Spleen (tissue), 11 donors: ENCODE measurements at regions not wholly inside any gene's neighbourhood (a gene's known extent, or its start where the extent isn't known, plus 50 kb on each side); places are given as distances from the start of the nearest gene placed in this dataset.

Source experiments
- DNase-seq: peaks from one replicate; pipeline ENCODE4 v3.0.0-alpha.2; 2020
- H3K27ac ChIP-seq, 8 donors: fragments of 200-600 bp; sonication (generic) in 7 of 8; 1 replicate in 4 of 8; 2 replicates in 4 of 8; pipeline versions ENCODE4 v1.5.0 to v1.8.0; 2016 to 2021; ENCODE audit warnings: inconsistent platforms in 4 of 8, mild to moderate bottlenecking in 4 of 8, moderate library complexity in 1 of 8
- H3K27me3 ChIP-seq, 7 donors: fragments of 200-600 bp; sonication (generic) in 6 of 7; replicated peaks in 1 of 7; 1 replicate in 4 of 7; 2 replicates in 3 of 7; pipeline versions ENCODE4 v1.5.0 to v1.8.0; 2016 to 2021; ENCODE audit warnings: inconsistent platforms in 3 of 7, mild to moderate bottlenecking in 1 of 7
- H3K36me3 ChIP-seq, 6 donors: fragments of 200-600 bp; sonication (generic) in 5 of 6; 1 replicate in 4 of 6; 2 replicates in 2 of 6; pipeline versions ENCODE4 v1.5.0 to v1.8.0; 2016 to 2021; ENCODE audit warnings: inconsistent platforms in 2 of 6
- H3K4me1 ChIP-seq, 6 donors: fragments of 200-600 bp; sonication (generic) in 5 of 6; 1 replicate in 3 of 6; 2 replicates in 3 of 6; pipeline versions ENCODE4 v1.5.0 to v1.8.0; 2016 to 2021; ENCODE audit warnings: inconsistent platforms in 3 of 6
- H3K4me3 ChIP-seq, 8 donors: fragments of 200-600 bp; sonication (generic) in 7 of 8; 1 replicate in 4 of 8; 2 replicates in 4 of 8; pipeline versions ENCODE4 v1.5.0 to v1.8.0; 2016 to 2021; ENCODE audit warnings: inconsistent platforms in 4 of 8, mild to moderate bottlenecking in 4 of 8, moderate library complexity in 2 of 8
- H3K9me3 ChIP-seq, 8 donors: fragments of 200-600 bp; sonication (generic) in 7 of 8; 1 replicate in 4 of 8; 2 replicates in 4 of 8; pipeline versions ENCODE4 v1.5.0 to v1.8.0; 2016 to 2021; ENCODE audit warnings: inconsistent platforms in 4 of 8
- CTCF ChIP-seq, 11 experiments: fragments of 200-600 bp in 7 of 11; fragments of 450-650 bp in 4 of 11; sonication (generic) in 4 of 11; IDR thresholded peaks in 8 of 11; conservative IDR thresholded peaks in 3 of 11; 1 replicate in 7 of 11; 2 replicates in 4 of 11; pipeline versions ENCODE4 v1.4.0 to v1.8.0; 2016 to 2021; ENCODE audit warnings: antibody characterized with exemption in 11 of 11, inconsistent platforms in 4 of 11, mild to moderate bottlenecking in 1 of 11
- POLR2A ChIP-seq, 3 donors: fragments of 450-650 bp; IDR thresholded peaks; one replicate each; pipeline ENCODE4 v1.5.1; 2017; ENCODE audit warnings: antibody characterized with exemption in 3 of 3, mild to moderate bottlenecking in 1 of 3
- POLR2AphosphoS5 ChIP-seq, 3 donors: sonication (generic); formaldehyde crosslinking; IDR thresholded peaks; one replicate each; pipeline ENCODE4 v1.5.1; 2017; ENCODE audit warnings: antibody characterized with exemption in 3 of 3
- WGBS, 5 donors: extraction: QIAGEN DNeasy Blood & Tissue Kit in 3 of 5; methylation state at CpG; one replicate each; pipeline versions ENCODE4 v1.1.5 to v1.1.7; 2013 to 2018; 5-methylcytosine and 5-hydroxymethylcytosine counted together
- intact Hi-C: fragments of 100-400 bp; cut with DNase I; formaldehyde crosslinking; loops from one replicate; pipeline ENCODE4 v1.15.0; 2023; ENCODE audit warnings: low total_unique reads
- donor health status: healthy with polysubstance abuse.
- donor health status: DM: no; HTN: no; CAD: no; lungs with moderate emphysema.
- donor health status: DM: no; HTN: no; CAD: no.
- donor health status: Bipolar disorder and iron deficiency.
- donor health status: healthy.
- donor health status: DM: no; HTN: no; CAD: no.
- donor health status: DM: yes; HTN: yes; CAD: no.

DNA sequence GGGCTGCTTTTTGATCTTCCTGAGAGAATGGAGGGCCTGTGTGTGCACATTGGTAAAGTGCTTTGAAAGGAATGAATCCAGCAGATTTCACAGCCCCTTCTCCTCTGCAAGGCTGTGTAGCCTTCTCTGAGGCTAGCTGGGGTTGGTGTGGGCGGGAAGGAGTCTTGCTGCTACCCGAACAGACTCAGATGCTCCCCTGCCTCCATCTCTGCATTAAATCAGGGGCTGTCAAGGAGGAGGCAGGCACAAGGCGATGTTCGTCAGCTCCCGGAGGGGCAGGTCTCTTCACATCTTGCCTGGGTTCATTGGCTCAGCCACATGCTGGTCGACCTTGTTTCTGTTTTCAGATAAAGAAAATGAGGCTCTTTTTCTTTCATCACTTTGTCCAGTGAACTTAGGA is 291.5 kb upstream of the SULF2 start:
- H3K27ac ChIP-seq: no peak overlapping the region
- H3K9me3 ChIP-seq: no peaks in the 10 kb centered on the region
- H3K27me3 ChIP-seq: peaks cover 0 to 12% (median 0%) of the 10 kb centered on the region in 7 donors
- WGBS, 5 donors: 65 to 77% (median 70%) methylated on average over 5 to 6 of the region's 6 CpGs
- no peaks in the 10 kb centered on the region for H3K4me1 ChIP-seq
- no peak for TF ChIP-seq POLR2AphosphoS5 (IDR thresholded peaks at IDR 0.05)
- TF ChIP-seq POLR2A (IDR thresholded peaks at IDR 0.05): no peak
- no peak for TF ChIP-seq CTCF (IDR thresholded peaks at IDR 0.05 in 8 of 11, conservative IDR thresholded peaks at IDR 0.05 in 3 of 11)
- no peaks in the 10 kb centered on the region for H3K36me3 ChIP-seq
- DNase-seq: no peak
- no peak overlapping the region for H3K4me3 ChIP-seq
- intact Hi-C loops: no loop called here

DNA sequence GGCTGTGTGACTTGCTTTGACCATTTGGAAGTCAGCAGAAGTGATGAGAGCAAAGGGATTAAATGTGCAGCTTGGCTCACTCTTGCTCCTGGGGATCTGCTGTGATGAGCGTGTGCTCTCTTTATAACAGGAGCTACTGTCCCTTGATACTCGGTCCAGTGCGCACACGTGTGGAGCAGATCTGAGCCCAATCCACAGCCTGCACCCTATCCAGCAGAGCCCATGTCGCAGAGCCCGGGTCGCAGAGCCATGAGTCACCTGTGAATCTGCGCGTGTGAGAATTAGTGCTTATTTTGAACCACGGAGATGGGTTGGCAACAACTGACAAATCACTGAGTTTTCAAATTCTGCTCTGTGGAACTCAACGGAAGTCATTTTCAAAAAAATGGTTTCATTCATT is 291.0 kb upstream of the SULF2 start:
- TF ChIP-seq POLR2AphosphoS5 (IDR thresholded peaks at IDR 0.05): no peak
- TF ChIP-seq POLR2A (IDR thresholded peaks at IDR 0.05): no peak
- no peak for TF ChIP-seq CTCF (IDR thresholded peaks at IDR 0.05 in 8 of 11, conservative IDR thresholded peaks at IDR 0.05 in 3 of 11)
- Histone ChIP-seq H3K4me3 (no peak overlapping the region), H3K9me3 (no peaks in the 10 kb centered on the region), H3K36me3 (no peaks in the 10 kb centered on the region), H3K4me1 (no peaks in the 10 kb centered on the region), H3K27me3 (peaks cover 0 to 12% (median 0%) of the 10 kb centered on the region in 7 donors), H3K27ac (no peak overlapping the region)
- 90 to 94% (median 93%) methylated on average over 11 of the region's 11 CpGs for WGBS, 5 donors
- intact Hi-C loops: no loop called here
- no peak for DNase-seq

- 78 to 87% (median 80%) methylated on average over 7 of the region's 7 CpGs for WGBS, 5 donors
Measured at GRCh38 chr20:48075591-48076174, 290.4 kb upstream of the SULF2 start.

More at GRCh38 chr20:48075591-48076174, 290.4 kb upstream of the SULF2 start:
- H3K9me3 ChIP-seq: no peaks in the 10 kb centered on the region
- no peaks in the 10 kb centered on the region for H3K4me1 ChIP-seq
- intact Hi-C loops: no loop called here
- H3K27ac ChIP-seq: no peak overlapping the region
- DNase-seq: no peak
- no peak overlapping the region for H3K4me3 ChIP-seq
- no peaks in the 10 kb centered on the region for H3K36me3 ChIP-seq
- no peak for TF ChIP-seq POLR2A (IDR thresholded peaks at IDR 0.05)
- TF ChIP-seq POLR2AphosphoS5 (IDR thresholded peaks at IDR 0.05): no peak
- TF ChIP-seq CTCF (IDR thresholded peaks at IDR 0.05 in 8 of 11, conservative IDR thresholded peaks at IDR 0.05 in 3 of 11): no peak
- H3K27me3 ChIP-seq: peaks cover 0 to 12% (median 0%) of the 10 kb centered on the region in 7 donors
